BJ (cell line): ENCODE measurements at regions not wholly inside any gene's neighbourhood (a gene's known extent, or its start where the extent isn't known, plus 50 kb on each side); places are given as distances from the start of the nearest gene placed in this dataset.

Source experiments
- CTCF ChIA-PET: fragments of 350-600 bp; formaldehyde crosslinking; extraction: SDS; loops from one replicate; lab custom pipeline; 2021; ENCODE audit warnings: antibody characterized with exemption, inconsistent platforms; lab: Yijun Ruan, JAX
- POLR2A ChIA-PET: fragments of 300-600 bp; sonication (Branson Sonifier 250); formaldehyde crosslinking; extraction: SDS; loops from one replicate; lab custom pipeline; 2021; ENCODE audit warnings: antibody characterized with exemption; lab: Charles Lee
- DNase-seq: peaks from one replicate; pipeline ENCODE4 v3.0.0-alpha.2; 2011; ENCODE audit warnings: low read depth
- H3K27me3 ChIP-seq: 2 replicates; pipeline ENCODE4 v1.6.0; 2011; ENCODE audit warnings: low read length; ENCODE audit not compliant: control insufficient read depth, insufficient read depth
- H3K36me3 ChIP-seq: 2 replicates; pipeline ENCODE4 v1.5.1; 2011; ENCODE audit warnings: low read length; ENCODE audit not compliant: control insufficient read depth, insufficient read depth
- H3K4me3 ChIP-seq: 2 replicates; pipeline ENCODE4 v1.5.1; 2011; ENCODE audit warnings: low read depth, mild to moderate bottlenecking, control low read depth, low read length
- CTCF ChIP-seq: IDR thresholded peaks from 2 replicates; pipeline ENCODE4 v1.5.1; 2011; ENCODE audit warnings: low read depth, mild to moderate bottlenecking, control low read depth, inconsistent platforms, low read length, moderate library complexity; ENCODE audit not compliant: insufficient read depth

DNA sequence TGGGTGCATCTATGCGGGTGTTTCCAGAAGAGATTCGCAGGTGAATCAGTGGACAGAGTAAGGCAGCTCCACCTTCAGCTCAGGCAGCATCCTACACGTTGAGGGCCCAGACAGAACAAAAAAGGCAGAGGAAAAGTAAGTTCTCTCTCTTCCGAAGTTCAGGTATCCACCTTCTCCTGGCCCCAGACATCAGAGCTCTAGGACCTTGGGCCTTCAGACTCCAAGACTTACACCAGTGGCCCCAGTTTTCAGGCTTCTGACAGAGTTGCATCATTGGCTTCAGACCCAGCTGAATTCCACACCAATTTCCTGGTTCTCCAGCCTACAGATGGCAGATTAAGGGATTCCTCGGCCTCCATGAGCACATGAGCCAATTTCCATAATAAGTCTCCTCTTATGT is 102.2 kb upstream of the GPR26 start:
- CTCF ChIA-PET: interaction anchor here (2.1 kb wide), 1 partner anchor 10 kb away, joined by 5 read pairs; no protein-coding TSS in a partner anchor
- no peak for DNase-seq
- no peaks in the 10 kb centered on the region for H3K36me3 ChIP-seq
- no peak for TF ChIP-seq CTCF
- H3K4me3 ChIP-seq: no peak overlapping the region
- POLR2A ChIA-PET: no interaction called here
- H3K27me3 ChIP-seq: no peaks in the 10 kb centered on the region

- CTCF ChIA-PET: interaction anchor here (2.1 kb wide), 1 partner anchor 10 kb away, joined by 5 read pairs; no protein-coding TSS in a partner anchor
- DNase-seq: no peak
- no peaks in the 10 kb centered on the region for H3K36me3 ChIP-seq
- POLR2A ChIA-PET: no interaction called here
- no peaks in the 10 kb centered on the region for H3K27me3 ChIP-seq
- no peak for TF ChIP-seq CTCF
- H3K4me3 ChIP-seq: no peak overlapping the region
Observed at GRCh38 chr10:123564631-123565030, 101.5 kb upstream of the GPR26 start.

GRCh38 chr10:123565691-123566660 is 100.2 kb upstream of the GPR26 start:
- no peaks in the 10 kb centered on the region for H3K27me3 ChIP-seq
- no peak for DNase-seq
- H3K36me3 ChIP-seq: no peaks in the 10 kb centered on the region
- ChIA-PET POLR2A (no interaction called here), CTCF (interaction anchor here (0.6 kb wide), 1 partner anchor 526 kb away, joined by 3 read pairs; no protein-coding TSS in a partner anchor)
- no peak overlapping the region for H3K4me3 ChIP-seq
- TF ChIP-seq CTCF: no peak

DNA sequence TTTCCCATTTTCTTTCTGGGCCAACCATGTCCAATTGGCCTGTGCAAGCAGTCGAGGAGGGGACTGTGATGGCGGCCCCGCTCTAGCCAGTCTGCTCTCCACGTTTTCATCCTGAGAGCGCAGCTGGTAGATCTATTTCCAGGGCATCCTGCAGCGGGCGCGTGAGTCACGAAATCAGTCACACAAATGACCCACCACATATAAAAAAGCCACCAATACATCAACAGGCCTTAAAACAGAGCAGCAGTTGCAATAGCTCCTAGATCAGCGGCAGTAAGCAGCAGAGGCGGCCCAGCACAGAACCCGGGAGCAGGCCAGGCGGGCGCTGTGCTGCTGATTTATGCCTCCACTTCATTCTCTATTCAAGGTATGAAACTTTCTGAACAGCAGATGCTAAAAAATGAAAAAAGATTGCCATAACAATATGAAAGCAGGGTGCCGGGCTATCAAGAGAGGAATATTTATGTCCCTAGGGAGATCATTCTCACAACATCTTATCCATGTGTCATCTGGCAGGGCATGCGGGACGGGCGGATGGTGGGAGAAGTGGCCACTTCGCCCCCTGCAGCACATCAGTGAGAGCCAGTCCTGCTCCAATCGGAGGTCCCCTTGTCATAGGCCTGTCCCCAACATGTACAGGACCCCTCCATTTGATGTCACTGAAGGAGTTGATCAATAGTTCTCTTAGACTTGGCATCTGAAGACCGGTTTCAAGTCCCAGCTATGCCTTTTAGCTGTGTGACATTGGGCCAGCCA is 98.0 kb upstream of the GPR26 start:
- no peak for DNase-seq
- Histone ChIP-seq H3K27me3 (no peaks in the 10 kb centered on the region), H3K4me3 (no peak overlapping the region), H3K36me3 (no peaks in the 10 kb centered on the region)
- no peak for TF ChIP-seq CTCF
- POLR2A ChIA-PET: no interaction called here
- CTCF ChIA-PET: no interaction called here

DNA sequence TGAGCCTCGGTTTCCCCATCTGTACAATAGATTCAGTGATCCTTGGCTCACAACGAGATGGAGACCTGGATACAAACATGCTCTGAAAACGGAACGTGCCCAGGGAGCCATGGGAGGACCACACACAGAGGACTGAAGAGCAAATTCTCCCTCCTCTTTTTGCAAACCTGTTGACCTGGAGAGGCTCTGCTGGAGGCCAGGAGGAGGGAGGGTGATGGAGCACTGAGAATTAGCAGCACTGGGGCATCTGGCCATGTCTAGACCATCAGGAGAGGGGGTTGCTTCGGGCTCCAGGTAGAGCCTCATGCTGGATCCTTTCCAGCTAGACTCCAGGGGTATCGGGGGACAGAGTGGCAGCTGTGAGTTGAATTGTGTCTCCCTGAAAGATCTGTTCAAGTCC is 97.4 kb upstream of the GPR26 start:
- Histone ChIP-seq H3K4me3 (no peak overlapping the region), H3K27me3 (no peaks in the 10 kb centered on the region), H3K36me3 (no peaks in the 10 kb centered on the region)
- DNase-seq: no peak
- CTCF ChIA-PET: no interaction called here
- POLR2A ChIA-PET: no interaction called here
- no peak for TF ChIP-seq CTCF
